Brain microvascular endothelial cell (primary cell): ENCODE measurements at regions not wholly inside any gene's neighbourhood (a gene's known extent, or its start where the extent isn't known, plus 50 kb on each side); places are given as distances from the start of the nearest gene placed in this dataset.

Experiments
- DNase-seq: peaks from one replicate; pipeline ENCODE4 v3.0.0-alpha.2; 2020
- H3K27ac ChIP-seq: fragments of 250-450 bp; sonication (Bioruptor Pico); 2 replicates; pipeline ENCODE4 v1.5.1; 2020; ENCODE audit warnings: mild to moderate bottlenecking, moderate library complexity
- H3K27me3 ChIP-seq: fragments of 250-450 bp; sonication (Bioruptor Pico); replicated peaks from 2 replicates; pipeline ENCODE4 v1.5.1; 2020; ENCODE audit warnings: mild to moderate bottlenecking
- H3K36me3 ChIP-seq: fragments of 250-450 bp; sonication (Bioruptor Pico); replicated peaks from 2 replicates; pipeline ENCODE4 v1.5.1; 2020; ENCODE audit warnings: mild to moderate bottlenecking
- H3K4me3 ChIP-seq: 2 replicates; pipeline ENCODE4 v1.5.1; 2011; ENCODE audit warnings: low read depth, mild to moderate bottlenecking, control low read depth, low read length, moderate library complexity
- CTCF ChIP-seq: IDR thresholded peaks from 2 replicates; pipeline ENCODE4 v1.5.1; 2011; ENCODE audit warnings: low read depth, mild to moderate bottlenecking, moderate library complexity, low read length, control low read depth, inconsistent platforms; ENCODE audit errors: missing control alignments
- in situ Hi-C: cut with HindIII; loops from 2 replicates; pipeline ENCODE4 v1.10.0; 2017; ENCODE audit warnings: low sequenced_read_pairs, low pct_ligation_motif_present

GRCh38 chrX:109873983-109874382 is 128.9 kb upstream of the TMEM164 start:
- in situ Hi-C loops = no loop called here
- H3K27ac ChIP-seq = no peak overlapping the region

GRCh38 chrX:109874548-109874947 is 128.4 kb upstream of the TMEM164 start:
- no peak for TF ChIP-seq CTCF
- Histone ChIP-seq H3K4me3 (no peak overlapping the region), H3K36me3 (no peaks in the 10 kb centered on the region), H3K27ac (no peak overlapping the region), H3K27me3 (no peaks in the 10 kb centered on the region)
- no peak for DNase-seq
- in situ Hi-C loops = no loop called here

More at GRCh38 chrX:109873983-109874382, 128.9 kb upstream of the TMEM164 start:
- Histone ChIP-seq H3K27me3 (no peaks in the 10 kb centered on the region), H3K4me3 (no peak overlapping the region), H3K36me3 (no peaks in the 10 kb centered on the region)
- DNase-seq = no peak
- no peak for TF ChIP-seq CTCF

- no peak for DNase-seq
- Histone ChIP-seq H3K4me3 (no peak overlapping the region), H3K36me3 (no peaks in the 10 kb centered on the region), H3K27ac (no peak overlapping the region), H3K27me3 (no peaks in the 10 kb centered on the region)
- TF ChIP-seq CTCF = no peak
- in situ Hi-C loops = no loop called here
Measured at GRCh38 chrX:109875831-109876230, 127.1 kb upstream of the TMEM164 start.

GRCh38 chrX:109878236-109878635 is 124.7 kb upstream of the TMEM164 start:
- TF ChIP-seq CTCF = no peak
- DNase-seq = no peak
- H3K4me3 ChIP-seq = no peak overlapping the region
- H3K36me3 ChIP-seq = no peaks in the 10 kb centered on the region
- no peak overlapping the region for H3K27ac ChIP-seq
- no peaks in the 10 kb centered on the region for H3K27me3 ChIP-seq
- in situ Hi-C loops = no loop called here

- DNase-seq = no peak
- Histone ChIP-seq H3K27me3 (no peaks in the 10 kb centered on the region), H3K36me3 (no peaks in the 10 kb centered on the region), H3K4me3 (no peak overlapping the region), H3K27ac (no peak overlapping the region)
- in situ Hi-C loops = no loop called here
- TF ChIP-seq CTCF = no peak
Measured at GRCh38 chrX:109879991-109880390, 122.9 kb upstream of the TMEM164 start.

GRCh38 chrX:109880629-109881028 is 122.3 kb upstream of the TMEM164 start:
- Histone ChIP-seq H3K27me3 (no peaks in the 10 kb centered on the region), H3K4me3 (no peak overlapping the region), H3K27ac (no peak overlapping the region), H3K36me3 (no peaks in the 10 kb centered on the region)
- in situ Hi-C loops = no loop called here
- no peak for DNase-seq
- no peak for TF ChIP-seq CTCF
